ENCODE measurements at regions not wholly inside any gene's neighbourhood (a gene's known extent, or its start where the extent isn't known, plus 50 kb on each side); places are given as distances from the start of the nearest gene placed in this dataset.

- TF ChIP-seq, protein P1, sequence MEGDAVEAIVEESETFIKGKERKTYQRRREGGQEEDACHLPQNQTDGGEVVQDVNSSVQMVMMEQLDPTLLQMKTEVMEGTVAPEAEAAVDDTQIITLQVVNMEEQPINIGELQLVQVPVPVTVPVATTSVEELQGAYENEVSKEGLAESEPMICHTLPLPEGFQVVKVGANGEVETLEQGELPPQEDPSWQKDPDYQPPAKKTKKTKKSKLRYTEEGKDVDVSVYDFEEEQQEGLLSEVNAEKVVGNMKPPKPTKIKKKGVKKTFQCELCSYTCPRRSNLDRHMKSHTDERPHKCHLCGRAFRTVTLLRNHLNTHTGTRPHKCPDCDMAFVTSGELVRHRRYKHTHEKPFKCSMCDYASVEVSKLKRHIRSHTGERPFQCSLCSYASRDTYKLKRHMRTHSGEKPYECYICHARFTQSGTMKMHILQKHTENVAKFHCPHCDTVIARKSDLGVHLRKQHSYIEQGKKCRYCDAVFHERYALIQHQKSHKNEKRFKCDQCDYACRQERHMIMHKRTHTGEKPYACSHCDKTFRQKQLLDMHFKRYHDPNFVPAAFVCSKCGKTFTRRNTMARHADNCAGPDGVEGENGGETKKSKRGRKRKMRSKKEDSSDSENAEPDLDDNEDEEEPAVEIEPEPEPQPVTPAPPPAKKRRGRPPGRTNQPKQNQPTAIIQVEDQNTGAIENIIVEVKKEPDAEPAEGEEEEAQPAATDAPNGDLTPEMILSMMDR (IDR thresholded peaks at IDR 0.05): no peak
- Mint-ChIP-seq H3K36me3 (no peaks in the 10 kb centered on the region), H3K4me3 (no peak overlapping the region), H3K4me1 (peaks cover 0 to 4% of the 10 kb centered on the region in 2 donors), H3K9me3 (no peaks in the 10 kb centered on the region), H3K27ac (no peak overlapping the region), H3K27me3 (ENCODE audit: low read depth in 2 of 2) (peaks cover 17 to 30% of the 10 kb centered on the region in 2 donors)
- Histone ChIP-seq H3K27ac (ENCODE audit: low read length) (no peak overlapping the region), H3K9me3 (ENCODE audit: control insufficient read depth, insufficient read depth, low read length) (no peaks in the 10 kb centered on the region), H3K36me3 (ENCODE audit: control insufficient read depth, insufficient read depth, low read length) (no peaks in the 10 kb centered on the region), H3K4me3 (ENCODE audit: low read length) (no peak overlapping the region), H3K4me1 (ENCODE audit: control insufficient read depth, insufficient read depth, low read length) (no peaks in the 10 kb centered on the region), H3K27me3 (ENCODE audit: control insufficient read depth, insufficient read depth, low read length) (no peaks in the 10 kb centered on the region)
- intact Hi-C loops (cut with micrococcal nuclease): no loop called here
- DNase-seq (no peak), ATAC-seq (no peak)
- 92% methylated on average over 6 of the region's 6 CpGs for WGBS (ENCODE audit: insufficient coverage)
These were observed 69.5 kb upstream of the CHST15 start for GRCh38 chr10:124162774-124163354.

DNA sequence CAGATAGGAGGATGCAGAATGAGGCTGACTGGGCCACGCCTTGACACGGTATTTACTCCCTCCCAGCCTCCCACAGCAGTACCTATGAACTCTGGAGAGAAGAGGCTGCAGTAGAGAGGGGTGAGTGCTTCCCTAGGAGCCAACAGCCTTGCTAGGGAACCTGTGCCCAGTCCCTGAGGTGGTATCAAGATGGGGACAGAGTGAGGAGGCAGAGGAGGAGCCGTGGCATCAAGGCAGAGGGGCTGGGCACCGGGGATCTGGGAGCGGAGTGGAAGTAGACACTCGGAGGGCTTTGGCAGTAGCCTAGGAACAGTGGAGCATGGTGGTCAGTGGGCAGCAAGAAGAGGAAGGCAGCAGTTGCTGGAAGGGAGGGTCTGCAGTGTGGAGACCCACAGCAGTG lies 68.7 kb upstream of the CHST15 start:
- Histone ChIP-seq H3K9me3 (ENCODE audit: control insufficient read depth, insufficient read depth, low read length) (no peaks in the 10 kb centered on the region), H3K27me3 (ENCODE audit: control insufficient read depth, insufficient read depth, low read length) (no peaks in the 10 kb centered on the region), H3K36me3 (ENCODE audit: control insufficient read depth, insufficient read depth, low read length) (no peaks in the 10 kb centered on the region), H3K4me1 (ENCODE audit: control insufficient read depth, insufficient read depth, low read length) (no peaks in the 10 kb centered on the region), H3K4me3 (ENCODE audit: low read length) (no peak overlapping the region), H3K27ac (ENCODE audit: low read length) (no peak overlapping the region)
- Mint-ChIP-seq H3K36me3 (no peaks in the 10 kb centered on the region), H3K9me3 (no peaks in the 10 kb centered on the region), H3K27me3 (ENCODE audit: low read depth in 2 of 2) (peaks cover 17 to 30% of the 10 kb centered on the region in 2 donors), H3K27ac (no peak overlapping the region), H3K4me1 (peaks cover 0 to 4% of the 10 kb centered on the region in 2 donors), H3K4me3 (no peak overlapping the region)
- TF ChIP-seq, protein P1 (IDR thresholded peaks at IDR 0.05): no peak
- ATAC-seq: no peak
- 87% methylated on average over 5 of the region's 6 CpGs for WGBS (ENCODE audit: insufficient coverage)
- no peak for DNase-seq
- intact Hi-C loops (cut with micrococcal nuclease): no loop called here

- Mint-ChIP-seq H3K36me3 (no peaks in the 10 kb centered on the region), H3K27me3 (ENCODE audit: low read depth in 2 of 2) (peaks cover 17 to 30% of the 10 kb centered on the region in 2 donors), H3K4me1 (peaks cover 0 to 4% of the 10 kb centered on the region in 2 donors), H3K9me3 (no peaks in the 10 kb centered on the region), H3K4me3 (no peak overlapping the region), H3K27ac (no peak overlapping the region)
- TF ChIP-seq, protein P1 (IDR thresholded peaks at IDR 0.05): no peak
- no peak for DNase-seq
- no peaks in the 10 kb centered on the region for H3K27me3 ChIP-seq (ENCODE audit: control insufficient read depth, insufficient read depth, low read length)
- no peak overlapping the region for H3K27ac ChIP-seq (ENCODE audit: low read length)
- H3K9me3 ChIP-seq (ENCODE audit: control insufficient read depth, insufficient read depth, low read length): no peaks in the 10 kb centered on the region
- H3K4me1 ChIP-seq (ENCODE audit: control insufficient read depth, insufficient read depth, low read length): no peaks in the 10 kb centered on the region
- intact Hi-C loops (cut with micrococcal nuclease): no loop called here
- no peaks in the 10 kb centered on the region for H3K36me3 ChIP-seq (ENCODE audit: control insufficient read depth, insufficient read depth, low read length)
- H3K4me3 ChIP-seq (ENCODE audit: low read length): no peak overlapping the region
- WGBS (ENCODE audit: insufficient coverage): 74% methylated on average over 5 of the region's 5 CpGs
- ATAC-seq: no peak
These were observed 68.2 kb upstream of the CHST15 start for GRCh38 chr10:124161601-124162000.

GRCh38 chr10:124160943-124161582 lies 67.7 kb upstream of the CHST15 start:
- Mint-ChIP-seq H3K4me3 (no peak overlapping the region), H3K27ac (no peak overlapping the region), H3K4me1 (peaks cover 0 to 4% of the 10 kb centered on the region in 2 donors), H3K9me3 (no peaks in the 10 kb centered on the region), H3K36me3 (no peaks in the 10 kb centered on the region), H3K27me3 (ENCODE audit: low read depth in 2 of 2) (peaks cover 17 to 30% of the 10 kb centered on the region in 2 donors)
- Histone ChIP-seq H3K36me3 (ENCODE audit: control insufficient read depth, insufficient read depth, low read length) (no peaks in the 10 kb centered on the region), H3K4me3 (ENCODE audit: low read length) (no peak overlapping the region), H3K4me1 (ENCODE audit: control insufficient read depth, insufficient read depth, low read length) (no peaks in the 10 kb centered on the region), H3K9me3 (ENCODE audit: control insufficient read depth, insufficient read depth, low read length) (no peaks in the 10 kb centered on the region), H3K27ac (ENCODE audit: low read length) (no peak overlapping the region), H3K27me3 (ENCODE audit: control insufficient read depth, insufficient read depth, low read length) (no peaks in the 10 kb centered on the region)
- DNase-seq: no peak
- WGBS (ENCODE audit: insufficient coverage): 88% methylated on average over 13 of the region's 13 CpGs
- TF ChIP-seq, protein P1 (IDR thresholded peaks at IDR 0.05): no peak
- no peak for ATAC-seq
- intact Hi-C loops (cut with micrococcal nuclease): no loop called here
